Subcutaneous abdominal adipose tissue (tissue), 5 donors: ENCODE measurements at regions not wholly inside any gene's neighbourhood (a gene's known extent, or its start where the extent isn't known, plus 50 kb on each side); places are given as distances from the start of the nearest gene placed in this dataset.

Experiments used
- H3K27ac ChIP-seq: one replicate; pipeline ENCODE4 v1.7.0; 2013; ENCODE audit warnings: low read depth, mild to moderate bottlenecking, inconsistent platforms, low read length, moderate library complexity
- H3K27me3 ChIP-seq, 5 donors: one replicate each; pipeline ENCODE4 v1.7.0; 2013; ENCODE audit warnings: low read length in 5 of 5, inconsistent platforms in 1 of 5; ENCODE audit not compliant: control insufficient read depth in 5 of 5, insufficient read depth in 4 of 5
- H3K36me3 ChIP-seq, 5 donors: one replicate each; pipeline ENCODE4 v1.7.0; 2013; ENCODE audit warnings: low read length in 5 of 5; ENCODE audit not compliant: control insufficient read depth in 5 of 5, insufficient read depth in 5 of 5
- H3K4me1 ChIP-seq, 5 donors: one replicate each; pipeline ENCODE4 v1.7.0; 2013; ENCODE audit warnings: low read length in 5 of 5, mild to moderate bottlenecking in 3 of 5, moderate library complexity in 1 of 5; ENCODE audit not compliant: control insufficient read depth in 5 of 5, insufficient read depth in 5 of 5
- H3K4me3 ChIP-seq, 5 donors: one replicate each; pipeline ENCODE4 v1.7.0; 2013; ENCODE audit warnings: low read length in 5 of 5, low read depth in 1 of 5
- H3K9ac ChIP-seq, 5 donors: one replicate each; pipeline ENCODE4 v1.7.0; 2013; ENCODE audit warnings: low read length in 5 of 5, mild to moderate bottlenecking in 4 of 5, moderate library complexity in 3 of 5
- H3K9me3 ChIP-seq, 5 donors: one replicate each; pipeline ENCODE4 v1.7.0; 2013; ENCODE audit warnings: low read length in 5 of 5; ENCODE audit not compliant: control insufficient read depth in 5 of 5
- donor health status: healthy.
- donor health status: healthy.
- donor health status: healthy.
- donor health status: healthy.
- donor health status: healthy.

DNA sequence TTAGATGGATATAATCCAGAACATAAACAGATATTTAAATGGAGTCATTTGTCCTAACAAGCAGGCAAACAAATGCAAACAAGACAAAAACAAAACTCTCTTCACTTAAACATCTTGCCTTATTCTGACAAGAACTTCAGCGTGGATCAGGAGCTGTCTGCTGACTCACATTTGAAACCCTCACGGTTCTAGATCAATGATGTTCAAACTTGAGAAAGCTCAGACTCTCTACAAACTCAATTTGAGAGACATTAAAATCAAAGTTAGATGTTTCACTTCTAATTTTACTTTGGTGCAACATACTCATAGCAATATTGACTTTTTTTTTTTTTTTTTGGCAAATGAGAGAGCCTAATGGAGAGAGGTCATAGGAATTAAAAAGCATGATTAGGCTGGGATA, 362.8 kb upstream of the SLC14A2 start:
- no peaks in the 10 kb centered on the region for H3K36me3 ChIP-seq
- no peak overlapping the region for H3K4me3 ChIP-seq
- no peak overlapping the region for H3K9ac ChIP-seq
- H3K4me1 ChIP-seq = peaks cover 2 to 42% (median 34%) of the 10 kb centered on the region in 5 donors
- H3K9me3 ChIP-seq = no peaks in the 10 kb centered on the region
- H3K27me3 ChIP-seq = no peaks in the 10 kb centered on the region
- no peak overlapping the region for H3K27ac ChIP-seq

DNA sequence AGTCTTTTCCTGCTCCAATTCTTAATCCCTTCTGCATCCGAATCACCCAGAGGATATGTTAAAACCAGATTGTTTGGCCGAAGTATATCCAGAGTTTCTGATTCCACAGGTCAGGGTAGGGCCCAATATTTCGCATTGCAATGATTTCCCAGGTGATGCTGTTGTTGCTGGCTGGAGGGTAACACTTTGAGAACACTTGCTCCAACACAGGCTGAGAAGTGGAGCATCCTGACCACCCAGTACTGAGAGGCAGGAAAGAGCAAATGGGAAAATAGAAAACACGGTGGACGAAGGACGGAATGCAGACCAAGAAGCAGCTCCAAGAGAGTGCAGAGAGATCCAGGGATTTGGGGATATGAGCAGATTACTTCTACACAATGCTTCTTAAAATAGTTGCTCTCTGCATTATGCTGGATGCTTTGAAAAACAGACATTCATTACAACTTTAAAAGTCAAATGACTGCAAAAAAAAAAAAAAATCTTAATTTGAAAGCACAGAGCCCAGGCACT, 362.2 kb upstream of the SLC14A2 start:
- no peak overlapping the region for H3K27ac ChIP-seq
- H3K36me3 ChIP-seq = no peaks in the 10 kb centered on the region
- peaks cover 2 to 42% (median 30%) of the 10 kb centered on the region in 5 donors for H3K4me1 ChIP-seq
- H3K9ac ChIP-seq = no peak overlapping the region
- H3K4me3 ChIP-seq = no peak overlapping the region
- no peaks in the 10 kb centered on the region for H3K9me3 ChIP-seq
- H3K27me3 ChIP-seq = no peaks in the 10 kb centered on the region

DNA sequence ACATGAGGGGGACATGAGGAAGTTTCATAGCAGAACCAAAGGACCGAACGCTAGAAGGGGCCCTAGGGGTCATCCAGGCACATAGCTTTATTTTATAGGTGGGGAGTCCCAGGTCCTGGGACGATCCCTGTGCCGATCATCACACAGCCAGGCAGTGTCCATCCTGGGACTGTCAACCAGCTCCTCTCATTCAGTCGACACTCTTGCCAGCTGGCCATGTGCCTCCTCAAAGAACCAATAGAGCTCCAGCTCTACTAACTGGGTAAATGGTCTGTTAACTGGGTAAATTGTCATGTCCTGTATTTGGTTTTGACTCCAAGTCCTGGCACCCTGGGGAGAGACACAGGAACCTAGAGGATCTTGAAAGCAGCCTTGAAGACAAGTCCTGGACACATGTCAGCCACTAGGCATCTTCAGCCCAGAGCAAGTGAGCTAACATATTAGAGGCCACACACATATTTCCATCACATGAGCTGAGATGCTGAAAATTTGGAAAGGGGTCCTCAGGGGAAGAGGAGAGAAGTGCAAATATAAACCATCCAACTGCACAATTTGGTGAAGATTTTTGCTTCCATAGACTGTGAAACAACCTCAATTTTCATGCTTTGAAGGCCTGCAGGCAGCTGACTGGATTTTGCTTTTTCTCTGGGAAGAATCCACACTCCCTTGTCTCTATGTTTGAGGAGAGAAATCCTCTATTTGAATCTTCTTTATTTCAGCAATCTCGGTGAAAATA, 361.1 kb upstream of the SLC14A2 start:
- no peak overlapping the region for H3K4me3 ChIP-seq
- H3K27ac ChIP-seq = peak overlapping the region; percentile 31
- no peaks in the 10 kb centered on the region for H3K27me3 ChIP-seq
- H3K4me1 ChIP-seq = peaks cover 2 to 32% (median 20%) of the 10 kb centered on the region in 5 donors
- no peaks in the 10 kb centered on the region for H3K36me3 ChIP-seq
- no peak overlapping the region for H3K9ac ChIP-seq
- no peaks in the 10 kb centered on the region for H3K9me3 ChIP-seq

DNA sequence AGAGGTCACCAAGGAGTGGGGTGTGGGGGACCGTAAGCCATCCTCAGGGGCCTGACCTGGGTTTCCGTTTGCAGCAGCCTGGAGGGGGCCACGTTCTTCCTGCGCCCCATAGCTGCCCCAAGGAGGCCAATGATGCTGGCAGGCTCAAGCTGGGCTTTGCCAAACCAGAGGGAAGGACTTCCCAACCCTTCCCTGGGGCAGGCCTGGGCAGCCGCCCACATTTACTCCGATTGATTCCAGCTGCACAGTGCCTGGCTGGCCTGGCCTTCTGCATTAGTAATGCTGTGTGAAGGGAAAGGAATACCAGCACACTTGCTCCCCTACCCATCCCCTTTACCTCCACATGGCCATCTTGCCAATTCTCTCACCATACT, 360.6 kb upstream of the SLC14A2 start:
- no peaks in the 10 kb centered on the region for H3K36me3 ChIP-seq
- no peaks in the 10 kb centered on the region for H3K27me3 ChIP-seq
- H3K27ac ChIP-seq = no peak overlapping the region
- H3K4me1 ChIP-seq = peaks cover 2 to 28% (median 16%) of the 10 kb centered on the region in 5 donors
- no peak overlapping the region for H3K9ac ChIP-seq
- H3K4me3 ChIP-seq = no peak overlapping the region
- H3K9me3 ChIP-seq = no peaks in the 10 kb centered on the region

DNA sequence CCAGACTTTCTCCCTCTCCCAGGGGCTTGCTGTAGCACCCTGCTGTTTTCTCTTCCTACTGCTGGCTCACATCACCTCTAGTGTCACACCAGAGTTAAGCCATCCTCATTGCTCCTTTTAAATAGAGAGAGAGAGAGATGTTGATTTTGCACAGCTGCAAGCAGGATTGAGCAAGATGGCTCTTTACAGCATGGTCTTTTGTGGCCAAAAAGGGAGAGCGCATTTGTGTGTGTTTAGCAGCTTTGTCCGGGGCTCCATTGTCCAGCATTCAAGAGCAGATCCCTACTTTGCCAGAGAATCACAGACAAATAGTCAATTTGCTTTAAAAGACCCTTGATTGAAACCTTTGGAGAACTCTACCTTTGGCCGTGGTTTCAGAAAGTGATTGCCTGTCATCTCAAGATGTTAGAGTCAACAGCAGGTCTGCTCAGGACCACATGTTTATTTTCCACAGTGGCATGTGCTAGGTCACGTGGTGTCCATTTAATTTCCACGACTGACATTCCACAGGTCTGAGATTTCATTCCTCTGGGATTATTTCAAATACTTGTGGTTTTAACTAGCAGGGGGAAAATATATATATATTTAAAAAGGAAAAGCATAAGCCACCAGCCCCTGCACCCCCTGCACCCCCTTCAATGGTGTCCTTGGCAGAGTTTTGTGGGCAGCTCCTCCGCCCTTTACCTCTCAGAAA, 359.9 kb upstream of the SLC14A2 start:
- Histone ChIP-seq H3K4me3 (no peak overlapping the region), H3K36me3 (no peaks in the 10 kb centered on the region), H3K27ac (no peak overlapping the region), H3K4me1 (peaks cover 2 to 27% (median 16%) of the 10 kb centered on the region in 5 donors), H3K9me3 (no peaks in the 10 kb centered on the region), H3K27me3 (no peaks in the 10 kb centered on the region), H3K9ac (no peak overlapping the region)

DNA sequence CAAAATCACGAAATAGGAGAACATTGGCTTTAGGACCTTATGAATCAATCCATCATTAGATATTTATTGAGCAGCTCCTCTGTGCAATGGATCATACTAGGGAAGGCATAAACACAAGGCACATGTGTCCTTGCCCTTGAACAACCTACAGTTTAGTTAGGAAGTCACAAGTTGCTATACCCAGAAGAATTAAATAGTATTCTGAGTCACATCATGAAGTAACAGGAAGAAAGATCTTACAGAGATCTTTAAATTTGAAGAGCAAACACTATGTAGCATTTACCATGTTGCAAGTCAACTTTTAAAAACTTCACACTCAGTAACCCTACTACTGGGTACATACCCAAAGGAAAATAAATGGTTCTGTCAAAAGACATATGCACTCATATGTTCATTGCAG, 355.2 kb upstream of the SLC14A2 start:
- Histone ChIP-seq H3K27ac (no peak overlapping the region), H3K9me3 (no peaks in the 10 kb centered on the region), H3K27me3 (no peaks in the 10 kb centered on the region), H3K4me1 (peaks cover 0 to 8% (median 3%) of the 10 kb centered on the region in 5 donors), H3K36me3 (no peaks in the 10 kb centered on the region), H3K4me3 (no peak overlapping the region), H3K9ac (no peak overlapping the region)

DNA sequence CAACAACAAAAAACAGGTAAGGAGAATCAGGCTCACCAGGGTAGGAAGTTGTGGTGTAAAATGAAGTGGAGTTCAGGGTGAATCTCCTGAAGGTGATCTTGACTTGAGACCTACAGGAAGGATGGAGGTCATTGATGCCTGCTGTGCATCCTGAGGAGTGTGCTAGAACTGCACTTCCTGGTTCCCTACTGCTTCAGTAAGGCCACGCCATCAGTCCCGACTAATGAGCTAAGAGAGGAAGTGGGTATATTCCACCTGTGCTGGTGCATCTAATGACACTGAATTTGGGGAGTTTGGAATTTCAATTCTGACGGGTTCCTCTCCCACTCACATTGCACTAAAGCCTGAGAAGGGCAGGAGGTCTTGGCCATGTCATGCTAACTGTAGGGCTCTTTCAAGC, 349.3 kb upstream of the SLC14A2 start:
- Histone ChIP-seq H3K9me3 (no peaks in the 10 kb centered on the region), H3K27ac (no peak overlapping the region), H3K4me3 (no peak overlapping the region), H3K4me1 (no peaks in the 10 kb centered on the region), H3K9ac (no peak overlapping the region), H3K27me3 (no peaks in the 10 kb centered on the region), H3K36me3 (no peaks in the 10 kb centered on the region)

DNA sequence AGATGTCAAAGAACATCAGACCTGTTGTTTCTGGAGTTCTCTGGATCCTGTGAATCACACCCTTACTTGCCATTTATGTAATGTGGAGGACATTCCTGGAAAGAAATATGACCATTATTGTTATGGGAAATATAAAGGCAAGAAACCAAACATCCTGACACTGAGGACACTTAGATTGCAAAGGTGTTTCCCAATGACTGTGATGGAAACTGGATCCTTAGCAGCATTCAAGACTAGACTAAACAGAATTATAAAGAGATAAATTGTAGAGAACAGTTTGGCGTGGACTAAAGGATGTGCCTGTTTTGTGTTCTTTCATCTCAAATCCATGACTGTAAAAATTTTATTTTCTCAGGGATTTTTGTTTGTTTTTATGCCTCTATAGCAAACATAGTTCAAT, 347.7 kb upstream of the SLC14A2 start:
- no peaks in the 10 kb centered on the region for H3K4me1 ChIP-seq
- no peak overlapping the region for H3K27ac ChIP-seq

DNA sequence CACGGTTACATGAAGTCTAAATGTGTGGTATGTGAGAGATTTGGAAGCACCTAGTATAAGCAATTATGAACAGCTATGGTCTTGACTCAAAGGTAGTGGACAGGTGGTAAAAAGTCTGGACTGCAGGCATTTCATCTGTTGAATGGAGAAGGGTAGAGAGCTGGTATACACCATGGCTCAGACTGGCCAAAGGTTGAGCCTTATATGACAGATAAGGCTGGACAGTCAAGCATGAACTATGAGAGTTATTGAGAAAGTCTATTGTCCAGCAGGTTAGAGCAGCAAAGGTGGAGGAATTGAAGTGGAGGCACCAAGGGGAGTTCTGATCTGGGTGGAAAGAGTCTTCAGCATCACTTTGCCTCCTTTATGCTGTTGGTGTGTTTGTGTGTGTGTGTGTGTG, 346.7 kb upstream of the SLC14A2 start:
- Histone ChIP-seq H3K9ac (no peak overlapping the region), H3K9me3 (no peaks in the 10 kb centered on the region), H3K27me3 (no peaks in the 10 kb centered on the region), H3K4me1 (no peaks in the 10 kb centered on the region), H3K4me3 (no peak overlapping the region), H3K36me3 (no peaks in the 10 kb centered on the region), H3K27ac (no peak overlapping the region)

More for the DNA sequence above, 347.7 kb upstream of the SLC14A2 start:
- Histone ChIP-seq H3K9me3 (no peaks in the 10 kb centered on the region), H3K9ac (no peak overlapping the region), H3K27me3 (no peaks in the 10 kb centered on the region), H3K36me3 (no peaks in the 10 kb centered on the region), H3K4me3 (no peak overlapping the region)

DNA sequence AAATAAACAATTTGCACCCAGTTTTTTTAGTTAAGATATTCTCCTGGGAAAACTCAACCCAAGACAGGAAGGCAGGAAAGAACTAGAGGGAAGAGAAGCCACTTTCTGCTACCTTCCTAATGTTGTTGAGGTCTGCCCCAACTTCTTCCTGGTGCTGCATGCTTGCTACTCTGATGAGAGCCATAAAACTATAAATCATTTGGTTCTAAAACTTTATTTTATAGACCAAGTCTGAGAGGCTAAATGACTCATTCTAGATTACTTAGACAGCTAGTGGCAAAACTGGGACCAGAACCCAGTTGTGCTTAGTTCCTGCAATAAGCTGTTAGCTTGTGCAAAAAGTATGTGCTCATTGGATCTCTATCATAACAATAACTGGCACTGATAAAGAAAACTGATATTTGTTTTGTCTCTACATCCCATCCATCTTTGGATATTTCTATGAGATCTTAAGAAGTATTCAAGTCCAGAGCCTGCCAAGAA, 344.9 kb upstream of the SLC14A2 start:
- no peaks in the 10 kb centered on the region for H3K27me3 ChIP-seq
- peaks cover 0 to 2% (median 0%) of the 10 kb centered on the region in 5 donors for H3K9me3 ChIP-seq
- H3K4me1 ChIP-seq = no peaks in the 10 kb centered on the region
- H3K9ac ChIP-seq = no peak overlapping the region
- H3K27ac ChIP-seq = no peak overlapping the region
- H3K4me3 ChIP-seq = no peak overlapping the region
- H3K36me3 ChIP-seq = no peaks in the 10 kb centered on the region
